Thyroid gland (tissue), 4 donors: ENCODE measurements at regions not wholly inside any gene's neighbourhood (a gene's known extent, or its start where the extent isn't known, plus 50 kb on each side); places are given as distances from the start of the nearest gene placed in this dataset.

Experiments used
- POLR2A ChIP-seq, 2 donors: fragments of 450-650 bp; IDR thresholded peaks; one replicate each; pipeline ENCODE4 v1.6.1; 2017; ENCODE audit warnings: antibody characterized with exemption in 2 of 2, mild to moderate bottlenecking in 2 of 2, moderate library complexity in 1 of 2
- TF ChIP-seq, protein P1 (sequence below), 6 experiments: fragments of 200-600 bp in 3 of 6; fragments of 450-650 bp in 3 of 6; sonication (generic) in 3 of 6; IDR thresholded peaks; one replicate each; pipeline ENCODE4 v1.5.1; 2016 to 2019; ENCODE audit warnings: antibody characterized with exemption in 6 of 6, mild to moderate bottlenecking in 2 of 6, inconsistent platforms in 1 of 6, moderate library complexity in 1 of 6

DNA sequence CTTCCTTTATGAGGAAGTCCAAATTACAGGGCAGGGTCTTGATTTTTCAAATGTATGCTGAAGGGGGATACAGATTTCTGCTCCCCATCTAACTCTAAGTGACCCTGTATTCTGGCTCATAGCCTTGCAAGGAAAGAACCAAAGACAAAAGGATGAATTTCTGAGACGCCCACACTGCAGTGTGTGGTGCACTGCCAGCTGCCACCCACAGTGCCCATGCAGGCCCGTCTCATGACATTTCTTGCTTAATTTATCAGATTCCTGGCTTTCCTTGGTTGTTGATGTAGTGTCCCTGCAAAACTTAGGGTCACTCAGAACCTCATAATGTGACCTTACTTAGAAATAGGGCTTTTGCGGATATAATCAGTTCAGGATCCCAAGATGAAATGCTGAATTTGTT lies 68.0 kb downstream of the CBLN4 start:
- no peak for TF ChIP-seq POLR2A (IDR thresholded peaks at IDR 0.05)
- TF ChIP-seq, protein P1, sequence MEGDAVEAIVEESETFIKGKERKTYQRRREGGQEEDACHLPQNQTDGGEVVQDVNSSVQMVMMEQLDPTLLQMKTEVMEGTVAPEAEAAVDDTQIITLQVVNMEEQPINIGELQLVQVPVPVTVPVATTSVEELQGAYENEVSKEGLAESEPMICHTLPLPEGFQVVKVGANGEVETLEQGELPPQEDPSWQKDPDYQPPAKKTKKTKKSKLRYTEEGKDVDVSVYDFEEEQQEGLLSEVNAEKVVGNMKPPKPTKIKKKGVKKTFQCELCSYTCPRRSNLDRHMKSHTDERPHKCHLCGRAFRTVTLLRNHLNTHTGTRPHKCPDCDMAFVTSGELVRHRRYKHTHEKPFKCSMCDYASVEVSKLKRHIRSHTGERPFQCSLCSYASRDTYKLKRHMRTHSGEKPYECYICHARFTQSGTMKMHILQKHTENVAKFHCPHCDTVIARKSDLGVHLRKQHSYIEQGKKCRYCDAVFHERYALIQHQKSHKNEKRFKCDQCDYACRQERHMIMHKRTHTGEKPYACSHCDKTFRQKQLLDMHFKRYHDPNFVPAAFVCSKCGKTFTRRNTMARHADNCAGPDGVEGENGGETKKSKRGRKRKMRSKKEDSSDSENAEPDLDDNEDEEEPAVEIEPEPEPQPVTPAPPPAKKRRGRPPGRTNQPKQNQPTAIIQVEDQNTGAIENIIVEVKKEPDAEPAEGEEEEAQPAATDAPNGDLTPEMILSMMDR (IDR thresholded peaks at IDR 0.05): no peak
